Adipocyte (in vitro differentiated cells): ENCODE measurements at regions not wholly inside any gene's neighbourhood (a gene's known extent, or its start where the extent isn't known, plus 50 kb on each side); places are given as distances from the start of the nearest gene placed in this dataset.

Source experiments
- DNase-seq: peaks from one replicate; pipeline ENCODE4 v3.0.0-alpha.2; 2015; ENCODE audit warnings: low read depth
- H3K27me3 ChIP-seq: replicated peaks from 2 replicates; pipeline ENCODE4 v1.7.0; 2013; ENCODE audit warnings: mild to moderate bottlenecking, low read length, moderate library complexity; ENCODE audit not compliant: control insufficient read depth, insufficient read depth
- H3K36me3 ChIP-seq: 2 replicates; pipeline ENCODE4 v1.7.0; 2013; ENCODE audit warnings: low read length, mild to moderate bottlenecking, moderate library complexity; ENCODE audit not compliant: control insufficient read depth, insufficient read depth, severe bottlenecking
- H3K4me1 ChIP-seq: 2 replicates; pipeline ENCODE4 v1.7.0; 2013; ENCODE audit warnings: mild to moderate bottlenecking, low read length, moderate library complexity; ENCODE audit not compliant: control insufficient read depth, insufficient read depth
- H3K4me3 ChIP-seq: 2 replicates; pipeline ENCODE4 v1.7.0; 2013; ENCODE audit warnings: mild to moderate bottlenecking, low read length, moderate library complexity
- H3K9ac ChIP-seq: 2 replicates; pipeline ENCODE4 v1.7.0; 2013; ENCODE audit warnings: mild to moderate bottlenecking, low read length, moderate library complexity
- H3K9me3 ChIP-seq: 2 replicates; pipeline ENCODE4 v1.7.0; 2013; ENCODE audit warnings: mild to moderate bottlenecking, low read length, moderate library complexity; ENCODE audit not compliant: control insufficient read depth

DNA sequence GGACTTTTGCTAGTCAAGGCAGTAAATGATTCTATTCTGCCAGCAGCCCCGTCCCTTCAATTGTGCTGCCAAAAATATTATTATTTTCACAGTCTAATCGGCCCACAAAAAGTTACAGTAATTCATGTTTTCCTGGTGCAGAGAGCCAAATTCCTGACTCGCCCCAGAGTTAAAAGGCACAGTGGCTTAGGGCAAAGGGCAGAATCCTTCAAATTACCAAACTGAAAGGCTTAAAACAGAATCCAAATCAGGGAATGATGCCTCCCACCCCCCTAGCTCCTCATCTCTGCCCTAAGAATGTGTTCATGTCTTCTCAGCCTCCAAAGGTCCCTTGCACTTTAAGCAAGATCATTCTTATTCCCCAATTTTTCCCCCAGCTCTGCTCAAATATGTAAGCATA lies 477.8 kb upstream of the PROK2 start:
- H3K27me3 ChIP-seq, result no peaks in the 10 kb centered on the region
- H3K36me3 ChIP-seq, result no peaks in the 10 kb centered on the region
- H3K4me1 ChIP-seq, result peaks cover 26% of the 10 kb centered on the region
- H3K9ac ChIP-seq, result no peak overlapping the region
- H3K4me3 ChIP-seq, result peak overlapping the region; percentile 13
- no peak for DNase-seq
- no peaks in the 10 kb centered on the region for H3K9me3 ChIP-seq

DNA sequence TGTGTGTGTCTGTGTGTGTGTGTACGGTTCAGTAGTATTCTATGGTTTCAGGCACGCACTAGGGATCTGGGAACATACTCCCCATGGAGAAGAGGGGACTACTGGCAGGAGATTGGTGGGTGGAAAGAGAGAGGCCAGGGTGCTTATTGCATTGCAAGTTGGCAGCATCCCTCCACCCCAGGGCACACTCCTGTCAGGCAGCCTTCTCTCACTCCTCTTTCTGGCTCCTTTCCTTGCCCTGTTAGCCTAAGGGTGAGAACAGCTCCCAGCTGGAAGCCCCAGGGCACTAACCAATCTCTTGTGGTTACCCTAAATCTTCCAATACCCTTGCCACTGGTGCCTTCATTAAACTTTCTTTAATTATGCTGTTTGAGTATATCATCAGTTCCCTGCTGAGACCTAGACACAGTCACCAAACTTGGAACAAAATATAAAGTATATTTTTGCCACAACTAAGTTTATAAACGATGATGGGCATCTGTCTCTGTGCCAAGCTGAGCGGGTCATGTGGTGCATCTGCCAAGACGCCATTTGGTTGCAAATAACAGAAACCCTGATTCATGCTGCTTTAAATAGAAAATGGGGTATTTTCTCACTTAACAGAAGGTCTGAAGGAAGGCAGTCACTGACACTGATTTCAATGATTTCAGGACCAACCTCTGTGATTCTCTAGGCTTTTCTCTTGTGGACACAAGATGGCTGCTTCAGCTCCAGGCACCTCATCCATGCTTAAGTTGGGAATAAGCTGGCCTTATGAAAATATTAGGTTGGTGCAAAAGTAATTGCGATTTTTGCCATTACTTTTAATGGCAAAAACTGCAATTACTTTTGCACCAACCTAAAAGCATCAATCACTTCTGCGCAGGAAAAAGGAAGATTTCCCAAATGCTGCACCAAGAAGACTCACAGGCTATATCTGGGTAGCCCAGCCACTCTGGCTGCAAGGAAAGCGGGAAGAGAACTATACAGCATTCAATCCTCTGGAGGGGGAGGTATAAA lies 476.9 kb upstream of the PROK2 start:
- no peaks in the 10 kb centered on the region for H3K27me3 ChIP-seq
- H3K9ac ChIP-seq, result no peak overlapping the region
- H3K36me3 ChIP-seq, result no peaks in the 10 kb centered on the region
- DNase-seq, result no peak
- H3K4me3 ChIP-seq, result no peak overlapping the region
- H3K9me3 ChIP-seq, result no peaks in the 10 kb centered on the region
- H3K4me1 ChIP-seq, result peaks cover 26% of the 10 kb centered on the region

DNA sequence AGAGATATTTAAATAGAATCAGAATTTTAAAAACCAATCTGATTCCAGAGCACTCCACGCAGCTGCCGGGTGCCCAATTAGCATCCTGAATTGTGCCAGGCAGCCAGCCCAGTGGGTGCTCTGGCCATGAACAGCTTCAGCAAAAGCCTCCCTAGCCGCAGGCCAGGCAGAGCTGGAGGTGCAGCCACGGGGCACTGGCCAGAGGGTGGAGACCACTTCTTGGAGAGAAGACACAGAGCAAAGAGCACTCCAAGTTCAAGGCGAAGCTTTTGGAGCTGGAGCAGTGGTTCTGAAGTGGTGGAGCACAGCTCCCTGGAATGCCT lies 475.6 kb upstream of the PROK2 start:
- H3K9ac ChIP-seq, result no peak overlapping the region
- no peak for DNase-seq
- H3K9me3 ChIP-seq, result no peaks in the 10 kb centered on the region
- peaks cover 22% of the 10 kb centered on the region for H3K4me1 ChIP-seq
- H3K36me3 ChIP-seq, result no peaks in the 10 kb centered on the region
- no peak overlapping the region for H3K4me3 ChIP-seq
- no peaks in the 10 kb centered on the region for H3K27me3 ChIP-seq

DNA sequence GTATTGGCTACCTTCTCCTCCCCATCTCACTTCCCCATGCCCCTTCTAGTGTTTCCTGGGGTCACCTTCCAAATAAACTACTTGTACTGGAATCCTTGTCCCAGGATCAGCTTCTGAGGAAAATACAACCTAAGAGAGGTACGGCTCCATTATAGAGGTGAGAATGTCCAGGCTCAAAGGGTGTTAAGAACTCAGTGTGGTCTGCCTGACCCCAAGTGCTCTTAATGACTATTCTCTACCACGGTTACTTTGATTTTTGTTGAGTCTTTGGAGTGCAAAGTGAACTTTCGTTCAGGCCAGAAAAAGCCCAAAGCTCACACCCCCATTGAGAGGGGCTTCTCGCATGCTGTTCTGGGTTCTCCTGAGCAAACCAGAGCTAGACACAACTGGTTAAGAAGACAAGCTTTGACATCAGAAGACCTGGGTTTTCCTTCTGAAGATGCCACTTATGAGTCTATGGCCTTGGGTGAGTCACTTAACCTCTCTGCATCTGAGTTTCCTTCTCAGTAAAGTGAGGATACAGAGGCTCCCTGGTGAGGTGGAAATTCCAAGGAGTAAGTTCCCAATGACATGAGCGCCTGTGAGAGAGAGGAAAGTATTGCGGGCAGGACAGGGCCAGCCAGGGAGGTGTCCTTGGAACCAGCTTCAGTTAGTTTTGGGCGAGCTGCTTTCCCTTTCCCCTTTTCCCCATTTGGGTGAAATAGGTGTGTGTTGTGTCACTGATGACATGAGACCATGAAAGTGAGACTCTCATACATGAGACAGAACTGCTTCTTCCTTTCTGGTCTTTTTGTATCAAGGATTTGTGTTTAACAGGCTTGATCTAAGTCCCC lies 475.0 kb upstream of the PROK2 start:
- DNase-seq, result no peak
- Histone ChIP-seq H3K9ac (no peak overlapping the region), H3K9me3 (no peaks in the 10 kb centered on the region), H3K36me3 (no peaks in the 10 kb centered on the region), H3K4me1 (peaks cover 25% of the 10 kb centered on the region), H3K4me3 (no peak overlapping the region), H3K27me3 (no peaks in the 10 kb centered on the region)

DNA sequence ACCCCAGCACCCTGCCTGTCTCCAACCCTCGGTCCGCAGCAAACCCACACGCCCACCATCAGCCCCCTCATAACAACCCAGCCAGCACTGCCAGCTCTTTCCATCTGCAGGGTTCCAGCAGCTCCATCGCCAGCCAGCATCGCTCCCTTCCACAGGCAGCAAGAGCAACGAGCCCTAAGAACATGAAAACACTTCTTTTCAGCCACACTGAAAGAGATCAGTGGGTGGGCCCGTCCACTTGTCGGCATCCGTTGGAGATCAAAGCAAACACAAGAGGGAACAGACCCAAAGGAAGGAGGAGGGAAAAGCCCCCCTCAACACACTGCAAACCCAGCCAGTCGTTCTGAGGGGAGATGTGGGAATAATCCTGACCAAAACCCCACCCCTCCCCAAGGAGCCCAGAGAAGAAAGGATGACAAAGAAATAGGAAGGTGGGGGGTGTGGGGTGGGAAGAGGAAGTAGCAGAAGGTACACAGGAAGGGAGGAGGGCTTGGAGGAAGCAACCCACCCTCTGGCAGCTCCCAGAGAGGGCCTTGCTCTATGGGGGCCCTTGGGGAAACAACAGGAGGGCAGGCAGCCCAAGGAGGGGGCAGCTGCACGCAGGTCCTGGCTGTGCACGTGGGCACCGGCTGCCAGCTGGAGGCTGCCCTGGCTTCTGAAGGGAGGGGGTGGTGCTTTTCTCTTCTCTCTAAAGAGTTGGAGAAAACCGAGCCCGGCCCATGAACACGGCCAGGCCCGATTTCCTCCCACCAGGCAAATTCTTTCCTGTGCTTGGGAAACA lies 473.6 kb upstream of the PROK2 start:
- H3K9ac ChIP-seq, result no peak overlapping the region
- H3K4me3 ChIP-seq, result no peak overlapping the region
- DNase-seq, result no peak
- H3K4me1 ChIP-seq, result peaks cover 25% of the 10 kb centered on the region
- H3K9me3 ChIP-seq, result no peaks in the 10 kb centered on the region
- no peaks in the 10 kb centered on the region for H3K36me3 ChIP-seq
- no peaks in the 10 kb centered on the region for H3K27me3 ChIP-seq

DNA sequence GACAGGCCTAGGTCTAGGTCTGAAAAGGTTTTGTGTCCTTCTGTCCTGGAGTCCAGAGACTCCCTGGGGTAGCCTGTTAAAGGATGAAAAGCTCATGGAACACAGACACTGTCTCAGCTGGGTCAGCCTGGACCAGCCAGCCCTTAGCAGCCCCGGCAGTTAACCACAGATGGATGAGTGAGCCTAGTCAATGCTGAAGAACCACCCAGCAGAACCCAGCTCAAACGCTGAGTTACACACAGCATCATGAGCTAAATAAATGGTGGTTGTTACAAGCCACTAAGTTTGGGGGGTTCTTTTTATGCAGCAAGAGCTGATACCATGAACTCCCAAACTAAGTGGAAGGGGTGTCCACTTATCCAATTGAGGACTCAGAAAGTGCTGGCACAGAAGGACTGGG lies 472.8 kb upstream of the PROK2 start:
- H3K4me3 ChIP-seq, result no peak overlapping the region
- DNase-seq, result no peak
- no peaks in the 10 kb centered on the region for H3K27me3 ChIP-seq
- H3K4me1 ChIP-seq, result peaks cover 17% of the 10 kb centered on the region
- H3K36me3 ChIP-seq, result no peaks in the 10 kb centered on the region
- no peak overlapping the region for H3K9ac ChIP-seq
- H3K9me3 ChIP-seq, result no peaks in the 10 kb centered on the region

DNA sequence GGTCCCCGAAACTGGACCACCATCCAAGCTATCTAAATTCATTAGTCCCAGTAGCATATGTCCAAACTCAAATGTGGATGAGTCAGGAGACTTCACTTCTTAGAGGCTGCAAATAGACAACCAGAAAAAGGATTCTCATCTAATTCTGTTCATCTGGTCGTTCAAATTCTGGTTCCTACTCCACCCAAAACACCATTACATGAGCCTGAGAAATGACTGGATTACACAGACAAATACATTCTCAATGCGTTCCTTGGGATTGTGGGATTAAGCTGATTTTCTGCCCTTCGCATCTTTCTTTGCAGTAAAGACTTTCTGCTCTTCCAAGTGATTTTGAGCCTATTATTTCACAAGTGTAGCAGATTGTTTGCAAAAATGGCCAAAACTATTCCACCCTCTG lies 472.3 kb upstream of the PROK2 start:
- no peak overlapping the region for H3K4me3 ChIP-seq
- no peaks in the 10 kb centered on the region for H3K36me3 ChIP-seq
- peaks cover 12% of the 10 kb centered on the region for H3K4me1 ChIP-seq
- no peak overlapping the region for H3K9ac ChIP-seq
- no peaks in the 10 kb centered on the region for H3K9me3 ChIP-seq
- no peak for DNase-seq
- H3K27me3 ChIP-seq, result peaks cover 3% of the 10 kb centered on the region

DNA sequence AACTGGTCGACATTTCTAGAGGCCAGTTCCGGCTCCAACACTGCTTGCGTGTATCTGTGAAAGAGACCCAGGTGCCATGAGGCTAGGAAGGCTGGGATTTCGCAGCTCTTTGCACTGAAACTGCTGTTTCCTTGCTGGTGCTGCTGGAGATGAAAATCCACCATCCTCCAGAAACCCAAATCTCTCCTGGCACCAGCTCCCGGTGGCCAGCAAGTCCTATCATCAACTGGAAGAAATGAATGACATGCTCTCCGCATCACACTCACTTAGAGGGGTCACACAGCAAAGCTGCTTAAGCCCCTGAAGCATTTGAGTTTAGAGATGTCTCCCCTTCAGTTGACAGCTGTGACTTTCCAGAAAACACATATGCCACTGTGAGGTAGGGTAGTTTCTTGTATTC lies 471.8 kb upstream of the PROK2 start:
- peaks cover 10% of the 10 kb centered on the region for H3K4me1 ChIP-seq
- H3K9ac ChIP-seq, result no peak overlapping the region
- no peaks in the 10 kb centered on the region for H3K36me3 ChIP-seq
- H3K4me3 ChIP-seq, result no peak overlapping the region
- DNase-seq, result no peak
- no peaks in the 10 kb centered on the region for H3K9me3 ChIP-seq
- peaks cover 5% of the 10 kb centered on the region for H3K27me3 ChIP-seq

DNA sequence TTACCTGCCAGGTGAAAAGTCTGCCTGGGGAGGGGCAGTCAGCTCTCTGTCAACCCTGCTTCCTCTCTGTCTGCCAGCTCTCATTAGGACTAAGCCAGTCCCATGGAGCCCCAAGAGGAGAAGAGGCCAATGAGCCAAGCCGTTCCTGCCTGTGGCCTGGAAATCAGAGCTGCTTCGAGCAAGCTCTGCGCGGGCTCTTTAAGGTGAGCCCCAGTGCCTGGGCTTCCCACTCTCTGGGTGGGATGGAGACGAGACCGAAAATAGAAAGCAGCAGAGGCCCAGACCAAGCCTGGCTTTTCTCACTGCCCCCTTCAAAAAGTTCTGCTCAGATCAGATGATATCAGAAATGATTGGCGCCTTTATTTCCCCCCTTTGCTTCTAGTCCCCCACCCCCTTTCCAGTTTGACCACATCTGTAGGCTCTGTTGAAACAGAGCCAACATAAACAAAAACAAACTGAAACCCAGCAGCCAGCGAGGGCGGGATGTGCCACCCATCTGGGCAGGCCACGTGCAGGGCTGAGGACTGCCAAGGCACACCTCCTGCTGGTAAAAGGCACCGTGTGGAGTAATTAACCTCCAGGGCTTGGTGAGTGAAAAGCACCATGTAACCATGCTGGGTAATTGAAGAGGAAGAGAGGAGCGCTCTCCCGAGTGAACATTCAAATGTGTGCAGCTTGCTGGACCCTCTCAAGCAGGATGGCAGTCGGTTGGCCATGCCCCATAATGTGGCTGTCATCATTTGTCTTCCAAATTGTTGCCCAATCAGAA lies 471.0 kb upstream of the PROK2 start:
- no peak for DNase-seq

DNA sequence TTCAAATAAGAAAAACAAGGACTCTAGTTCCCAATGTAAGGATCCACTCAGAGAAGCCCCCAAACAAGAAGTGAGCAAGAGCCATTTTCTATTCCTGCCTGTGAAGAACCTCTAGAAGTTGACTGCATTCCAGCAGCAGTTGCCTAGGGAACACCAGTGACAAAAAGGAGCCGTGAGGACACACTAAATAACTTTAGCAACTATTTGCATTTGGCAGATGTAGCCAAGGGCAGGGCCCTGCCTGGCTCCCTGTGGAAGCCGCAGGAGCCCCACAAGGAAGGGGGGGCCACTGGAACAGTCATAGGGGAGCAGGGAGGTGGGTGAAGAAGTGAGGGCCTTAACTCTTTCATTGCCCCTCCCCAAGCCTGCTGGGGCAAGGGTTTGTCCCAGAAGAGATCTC lies 470.2 kb upstream of the PROK2 start:
- DNase-seq, result peak; percentile 74
- H3K4me3 ChIP-seq, result no peak overlapping the region
- no peaks in the 10 kb centered on the region for H3K36me3 ChIP-seq
- peaks cover 14% of the 10 kb centered on the region for H3K27me3 ChIP-seq
- no peak overlapping the region for H3K9ac ChIP-seq
- peaks cover 6% of the 10 kb centered on the region for H3K9me3 ChIP-seq
- H3K4me1 ChIP-seq, result peaks cover 10% of the 10 kb centered on the region

More for the DNA sequence above, 471.0 kb upstream of the PROK2 start:
- H3K4me1 ChIP-seq, result peaks cover 10% of the 10 kb centered on the region
- no peaks in the 10 kb centered on the region for H3K36me3 ChIP-seq
- H3K9ac ChIP-seq, result no peak overlapping the region
- peaks cover 8% of the 10 kb centered on the region for H3K27me3 ChIP-seq
- no peak overlapping the region for H3K4me3 ChIP-seq
- peaks cover 3% of the 10 kb centered on the region for H3K9me3 ChIP-seq
